A673 (cell line): ENCODE measurements at regions not wholly inside any gene's neighbourhood (a gene's known extent, or its start where the extent isn't known, plus 50 kb on each side); places are given as distances from the start of the nearest gene placed in this dataset.

Experiments used
- CTCF ChIP-seq: fragments of 300-800, 200-600 bp; sonication (generic); conservative IDR thresholded peaks from 2 replicates; pipeline ENCODE4 v1.5.1; 2017; ENCODE audit warnings: low read depth, mild to moderate bottlenecking, antibody characterized with exemption, low read length, moderate library complexity, mixed read lengths
- EZH2 ChIP-seq: fragments of 200-600 bp; sonication (generic); IDR thresholded peaks from 2 replicates; pipeline ENCODE4 v1.6.1; 2017; ENCODE audit warnings: borderline replicate concordance, low read depth, mild to moderate bottlenecking, mixed read lengths, antibody characterized with exemption, low read length; ENCODE audit not compliant: poor library complexity, severe bottlenecking

GRCh38 chr2:219789476-219789875, 162.0 kb downstream of the SLC4A3 start:
- no peak for TF ChIP-seq EZH2
- TF ChIP-seq CTCF: no peak
